GM12878 (cell line): ENCODE measurements at regions not wholly inside any gene's neighbourhood (a gene's known extent, or its start where the extent isn't known, plus 50 kb on each side); places are given as distances from the start of the nearest gene placed in this dataset.

Experiments
- HSF1 ChIP-seq: fragments of 150-350 bp; IDR thresholded peaks from 2 replicates; pipeline ENCODE4 v1.6.1; 2014; ENCODE audit warnings: mild to moderate bottlenecking, low read depth, low read length
- IRF5 ChIP-seq: fragments of 450-650 bp; IDR thresholded peaks from 2 replicates; pipeline ENCODE4 v1.6.1; 2017; ENCODE audit warnings: borderline replicate concordance
- NBN ChIP-seq: fragments of 450-650 bp; IDR thresholded peaks from 2 replicates; pipeline ENCODE4 v1.6.1; 2016
- PRDM15 ChIP-seq: fragments of 450-650 bp; formaldehyde crosslinking; IDR thresholded peaks from 2 replicates; pipeline ENCODE4 v1.4.0; 2020; ENCODE audit warnings: mild to moderate bottlenecking, moderate library complexity
- RAD51 ChIP-seq: fragments of 450-650 bp; IDR thresholded peaks from 2 replicates; pipeline ENCODE4 v1.6.1; 2016; ENCODE audit warnings: moderate library complexity, mild to moderate bottlenecking, inconsistent platforms
- SMAD1 ChIP-seq: fragments of 450-650 bp; IDR thresholded peaks from 2 replicates; pipeline ENCODE4 v1.6.1; 2018; ENCODE audit warnings: mild to moderate bottlenecking, low read depth; ENCODE audit not compliant: partially characterized antibody
- TCF12 ChIP-seq: IDR thresholded peaks from 2 replicates; pipeline ENCODE4 v1.6.1; 2011; ENCODE audit warnings: low read depth, mild to moderate bottlenecking, low read length
- ZNF207 ChIP-seq: fragments of 450-650 bp; IDR thresholded peaks from 2 replicates; pipeline ENCODE4 v1.6.1; 2014; ENCODE audit warnings: antibody characterized with exemption, mild to moderate bottlenecking, borderline replicate concordance
- ZNF592 ChIP-seq: fragments of 450-650 bp; IDR thresholded peaks from 2 replicates; pipeline ENCODE4 v1.6.1; 2017; ENCODE audit warnings: mild to moderate bottlenecking, moderate library complexity

DNA sequence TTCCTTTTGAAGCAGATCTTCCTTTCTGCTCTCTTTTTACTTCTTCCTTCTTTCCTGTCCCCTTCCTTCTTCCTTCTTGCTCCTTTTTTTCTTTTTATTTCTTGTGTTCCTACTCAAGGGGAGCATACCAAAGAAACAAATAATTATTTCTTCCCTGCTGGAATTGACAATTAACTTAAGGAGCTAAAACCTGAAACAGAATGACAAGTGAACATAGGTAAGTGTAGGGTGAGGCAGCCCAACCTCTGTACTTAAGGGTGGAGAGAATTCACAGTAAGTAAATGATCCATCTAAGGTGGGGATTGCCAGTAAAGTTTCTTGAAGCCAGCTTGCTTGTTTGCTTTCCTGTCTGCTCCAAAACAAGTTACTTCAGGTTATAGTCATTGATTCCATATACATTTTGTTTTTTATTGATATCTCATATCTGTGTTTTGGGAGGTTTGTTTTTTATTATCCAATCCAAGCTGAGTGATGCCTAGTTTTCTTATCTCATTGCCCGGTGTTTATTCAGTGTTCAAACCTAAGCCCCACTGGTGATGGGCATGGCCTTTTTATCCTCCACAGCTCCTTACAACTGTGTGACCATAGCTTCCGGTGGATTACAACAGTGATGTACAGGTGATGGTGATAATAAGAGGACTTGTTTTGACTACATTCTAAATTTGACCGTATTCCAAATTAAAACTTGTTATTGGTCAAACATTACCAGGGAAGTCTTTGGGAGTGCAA is 133.2 kb upstream of the IVNS1ABP start (continued):
- TF ChIP-seq PRDM15 (CRISPR knock-in tag) (no peak), NBN (no peak), ZNF207 (no peak), RAD51 (no peak), IRF5 (no peak), ZNF592 (no peak), HSF1 (no peak), TCF12 (no peak), SMAD1 (no peak)
